GM12872 (cell line): ENCODE measurements at regions not wholly inside any gene's neighbourhood (a gene's known extent, or its start where the extent isn't known, plus 50 kb on each side); places are given as distances from the start of the nearest gene placed in this dataset.

Experiments
- TF ChIP-seq, protein P1 (sequence below): IDR thresholded peaks from 3 replicates; pipeline ENCODE4 v1.5.1; 2011; ENCODE audit warnings: low read depth, mild to moderate bottlenecking, low read length, moderate library complexity; ENCODE audit not compliant: insufficient read depth

DNA sequence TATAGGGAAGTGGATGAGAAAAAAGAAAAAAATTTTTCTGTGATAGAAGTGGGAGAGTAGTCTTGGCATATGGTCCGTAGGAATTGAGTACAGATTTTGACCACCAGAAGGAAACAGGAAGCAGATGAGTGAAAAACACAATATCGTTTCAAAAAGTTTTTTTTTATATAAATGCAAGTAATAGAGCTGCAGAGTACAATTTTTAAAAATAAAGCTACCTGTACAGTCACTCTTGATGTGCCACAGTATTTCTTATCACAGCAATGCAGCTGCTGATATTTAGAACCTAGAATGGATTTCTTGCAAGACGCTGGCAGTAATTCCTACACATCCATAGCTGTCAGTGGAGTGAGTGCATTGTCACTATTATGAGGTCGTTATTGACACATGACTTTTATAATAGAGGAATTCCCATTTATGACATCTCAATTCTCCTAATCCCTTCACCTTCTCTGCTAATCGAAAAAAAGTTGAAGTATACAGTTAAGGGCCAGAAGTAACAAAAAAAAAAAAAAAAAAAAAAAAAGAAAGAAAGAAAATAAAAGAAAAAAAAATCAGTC, 477.7 kb downstream of the TAF11L14 start:
- TF ChIP-seq, protein P1, sequence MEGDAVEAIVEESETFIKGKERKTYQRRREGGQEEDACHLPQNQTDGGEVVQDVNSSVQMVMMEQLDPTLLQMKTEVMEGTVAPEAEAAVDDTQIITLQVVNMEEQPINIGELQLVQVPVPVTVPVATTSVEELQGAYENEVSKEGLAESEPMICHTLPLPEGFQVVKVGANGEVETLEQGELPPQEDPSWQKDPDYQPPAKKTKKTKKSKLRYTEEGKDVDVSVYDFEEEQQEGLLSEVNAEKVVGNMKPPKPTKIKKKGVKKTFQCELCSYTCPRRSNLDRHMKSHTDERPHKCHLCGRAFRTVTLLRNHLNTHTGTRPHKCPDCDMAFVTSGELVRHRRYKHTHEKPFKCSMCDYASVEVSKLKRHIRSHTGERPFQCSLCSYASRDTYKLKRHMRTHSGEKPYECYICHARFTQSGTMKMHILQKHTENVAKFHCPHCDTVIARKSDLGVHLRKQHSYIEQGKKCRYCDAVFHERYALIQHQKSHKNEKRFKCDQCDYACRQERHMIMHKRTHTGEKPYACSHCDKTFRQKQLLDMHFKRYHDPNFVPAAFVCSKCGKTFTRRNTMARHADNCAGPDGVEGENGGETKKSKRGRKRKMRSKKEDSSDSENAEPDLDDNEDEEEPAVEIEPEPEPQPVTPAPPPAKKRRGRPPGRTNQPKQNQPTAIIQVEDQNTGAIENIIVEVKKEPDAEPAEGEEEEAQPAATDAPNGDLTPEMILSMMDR: no peak

DNA sequence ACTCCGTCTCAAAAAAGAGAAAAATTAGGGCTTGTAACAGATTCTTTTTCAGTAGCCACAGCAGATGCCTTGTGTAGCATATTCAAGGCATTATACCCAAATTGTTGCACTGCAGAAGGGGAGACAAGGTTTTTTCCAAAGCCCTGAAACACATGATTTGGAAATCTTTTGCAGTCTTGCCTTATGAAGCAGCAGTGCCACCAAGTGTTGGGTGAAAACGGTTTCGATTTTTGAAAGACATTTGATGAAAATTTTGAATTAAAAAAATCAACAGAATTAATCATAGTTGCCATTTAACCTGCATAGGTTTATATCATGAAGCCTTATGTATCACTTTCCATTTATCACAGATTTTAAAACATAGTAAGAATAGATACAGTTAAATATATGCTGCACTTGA, 479.5 kb downstream of the TAF11L14 start:
- TF ChIP-seq, protein P1: no peak

DNA sequence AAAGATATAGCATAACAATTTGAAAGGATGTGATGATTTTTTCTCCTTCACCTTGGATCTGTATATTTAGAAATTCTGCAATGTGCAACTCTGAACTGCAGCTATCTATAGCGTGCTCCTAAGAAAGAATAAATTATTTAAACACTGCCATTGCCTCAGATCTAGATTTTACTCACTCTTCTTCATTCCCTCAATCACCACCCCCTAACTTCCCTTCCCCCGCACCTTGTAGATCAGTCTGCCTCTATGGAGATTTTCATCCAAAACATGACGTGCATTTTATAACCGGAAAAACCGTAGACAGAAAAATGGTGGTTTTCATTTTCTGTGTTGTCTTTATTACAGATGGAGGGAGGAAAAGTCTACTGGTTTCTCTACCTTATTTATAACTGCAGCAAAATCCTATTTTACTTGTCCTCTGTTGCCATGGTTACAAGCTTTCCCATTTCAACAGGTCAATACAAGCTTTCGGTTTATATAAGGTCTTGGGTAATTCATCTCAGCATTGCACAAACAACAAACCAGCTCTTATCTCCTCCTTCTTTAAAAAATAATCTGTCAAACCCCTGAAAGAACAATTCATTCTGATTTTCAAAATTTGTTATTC, 480.0 kb downstream of the TAF11L14 start:
- TF ChIP-seq, protein P1: no peak

DNA sequence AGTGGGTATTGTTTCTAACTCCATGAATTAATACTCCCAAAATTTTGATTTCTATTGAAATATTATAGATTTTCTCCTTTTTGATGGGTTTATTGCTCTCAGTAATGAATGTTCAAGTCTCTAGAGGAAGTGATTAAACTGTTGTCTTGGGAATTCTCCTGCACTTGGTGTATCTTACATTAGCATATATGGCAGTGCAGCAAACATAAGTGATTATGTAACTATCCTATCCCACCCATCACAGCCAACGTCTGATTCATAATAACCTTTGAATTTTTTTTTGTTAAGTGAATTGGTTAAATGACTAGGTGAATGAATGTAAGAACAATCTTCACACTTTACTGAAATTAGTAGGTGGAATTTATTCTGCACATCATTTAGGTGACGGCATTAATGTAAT, 483.7 kb downstream of the TAF11L14 start:
- TF ChIP-seq, protein P1: no peak

DNA sequence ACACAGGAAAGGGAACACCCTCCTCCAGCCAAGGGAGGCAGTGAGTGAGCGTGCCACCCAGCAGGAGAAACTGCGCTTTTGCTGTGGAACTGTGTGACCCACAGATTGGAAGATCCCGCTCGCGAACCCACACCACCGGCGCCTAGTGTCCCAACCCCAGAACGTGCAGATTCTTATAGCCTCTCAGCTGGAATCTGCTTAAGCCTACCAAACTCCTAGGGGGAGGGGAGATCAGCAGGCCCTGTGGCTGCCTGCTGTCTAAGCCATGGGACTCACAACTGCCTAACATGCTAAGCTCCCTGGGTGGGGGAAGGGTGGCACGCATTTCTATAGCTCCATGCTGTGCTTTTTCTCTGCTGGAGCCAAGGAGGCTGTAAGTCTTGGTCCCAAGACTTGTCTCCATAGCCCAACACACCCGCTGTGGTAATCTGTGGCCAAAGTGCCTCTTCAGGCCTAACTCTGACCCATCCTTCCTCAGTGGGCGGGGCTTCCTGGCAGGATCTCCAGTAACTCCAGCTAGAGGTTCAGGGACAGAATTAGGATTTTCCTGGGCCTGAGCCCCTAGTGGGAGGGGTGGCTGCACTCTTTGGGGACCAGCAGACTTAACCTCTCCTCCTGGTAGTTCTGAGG, 485.0 kb downstream of the TAF11L14 start:
- TF ChIP-seq, protein P1: no peak

DNA sequence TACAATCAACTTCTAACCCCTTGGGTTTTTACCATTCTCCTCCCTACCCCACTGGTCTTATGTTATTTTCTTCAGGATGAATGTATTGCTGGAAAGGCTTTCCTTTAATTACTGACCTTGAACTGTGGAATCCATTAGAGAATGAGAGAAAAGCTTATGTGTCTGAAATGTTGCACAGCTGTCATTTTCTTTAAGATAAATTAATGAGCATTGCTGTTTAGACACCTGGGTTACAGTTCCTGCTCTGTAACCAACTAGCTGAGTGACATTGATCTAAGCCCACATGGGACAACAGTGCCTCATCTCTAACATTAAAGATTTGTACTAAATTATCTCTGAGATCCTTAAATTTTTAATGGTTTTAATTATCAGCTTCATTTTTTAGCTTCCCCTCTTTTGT, 507.0 kb downstream of the TAF11L14 start:
- TF ChIP-seq, protein P1: no peak

DNA sequence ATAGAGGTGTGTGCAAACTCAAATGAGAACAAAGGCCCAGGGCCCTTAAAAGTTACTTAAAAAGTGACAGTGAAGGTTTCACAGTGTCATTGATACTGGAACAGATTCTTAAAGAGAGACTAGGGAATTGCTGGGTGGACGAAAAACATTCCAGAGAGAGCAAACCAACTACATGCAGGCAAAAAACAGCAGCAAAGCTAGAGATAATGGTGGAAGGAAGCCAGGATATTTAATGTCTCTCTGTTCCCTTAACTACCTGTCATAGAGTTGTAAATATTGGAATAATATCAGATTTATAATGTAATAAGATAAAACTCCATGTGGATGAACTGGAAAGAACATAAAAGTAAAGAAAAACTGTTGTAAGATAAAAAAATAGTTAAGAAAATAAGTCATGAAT, 508.6 kb downstream of the TAF11L14 start:
- TF ChIP-seq, protein P1: no peak
